D341Med (cell line): ENCODE measurements at regions not wholly inside any gene's neighbourhood (a gene's known extent, or its start where the extent isn't known, plus 50 kb on each side); places are given as distances from the start of the nearest gene placed in this dataset.

ENCODE experiments used
- DNase-seq: peaks from one replicate; pipeline ENCODE4 v3.0.0; 2012; ENCODE audit warnings: low spot score

DNA sequence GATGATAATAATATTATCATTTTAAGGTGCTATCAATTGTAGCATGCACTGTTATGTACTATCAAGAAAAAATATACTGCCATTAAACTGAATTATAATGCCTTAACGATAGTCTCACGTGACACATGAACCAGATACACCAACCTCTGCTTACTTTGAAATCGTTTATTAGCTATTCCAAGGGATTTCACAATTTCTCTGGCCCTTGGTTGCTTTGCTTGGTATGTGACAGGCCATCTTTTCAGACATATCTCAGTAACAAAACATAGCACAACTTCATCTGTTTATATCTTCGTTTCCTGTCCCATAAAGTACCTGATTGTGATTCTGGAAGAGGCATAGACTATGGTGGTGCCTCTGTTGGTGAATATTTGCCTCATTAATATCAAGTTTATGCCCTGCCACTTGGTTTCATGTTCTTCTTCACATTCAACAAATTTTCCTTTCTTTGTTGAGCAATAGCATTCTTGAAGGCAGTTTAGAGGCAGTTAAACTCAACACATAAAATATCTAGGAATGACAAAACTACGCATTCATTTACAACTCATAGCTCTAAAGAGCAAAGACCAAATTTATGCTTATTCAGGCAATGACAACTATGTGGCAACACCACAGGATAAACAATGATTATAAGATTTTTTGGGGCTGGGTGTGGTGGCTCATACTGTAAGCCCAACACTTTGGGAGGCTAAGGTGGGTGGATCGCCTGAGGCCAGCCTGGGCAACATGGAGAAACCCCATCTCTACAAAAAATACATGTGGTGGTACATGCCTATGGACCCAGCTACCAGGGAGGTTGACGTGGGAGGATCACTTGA, 84.3 kb downstream of the MCFD2 start:
- DNase-seq: no peak

DNA sequence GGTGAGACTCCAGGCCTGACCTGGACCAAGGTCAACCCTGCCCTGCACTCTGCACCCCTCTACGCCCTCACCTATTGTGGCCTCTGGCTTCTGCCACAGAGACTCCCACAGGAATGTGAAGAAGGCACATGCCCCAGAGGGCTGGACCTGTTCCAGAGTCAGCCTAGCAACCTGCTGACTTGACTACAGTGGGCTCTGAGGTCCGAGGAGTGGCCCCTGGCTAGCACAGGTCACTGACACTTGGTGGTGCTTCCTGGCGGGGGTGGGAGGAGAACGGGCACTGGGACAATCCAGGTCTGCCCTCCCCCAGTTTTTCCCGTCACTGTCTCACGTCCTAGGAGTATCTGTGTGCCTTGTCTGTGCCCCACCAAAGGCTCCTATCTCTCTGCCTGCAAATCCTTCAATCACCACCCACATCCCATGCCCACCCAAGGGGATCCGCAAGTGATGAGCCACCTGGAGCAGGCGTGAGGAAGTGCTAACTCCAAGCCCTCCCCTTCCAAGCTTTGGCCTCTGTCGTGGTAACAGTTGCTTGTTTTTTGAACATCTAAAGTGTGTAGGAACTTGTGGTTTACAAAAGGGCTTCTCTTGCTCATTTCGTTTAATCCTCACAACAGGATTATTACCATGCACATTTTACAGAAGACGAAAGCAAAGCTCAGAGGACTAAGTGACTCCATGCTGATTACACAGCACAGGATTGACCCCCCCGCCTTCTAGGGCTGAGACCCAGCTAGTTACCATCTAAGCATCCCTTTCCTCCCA, 86.2 kb downstream of the MCFD2 start:
- peak; percentile 4 for DNase-seq

DNA sequence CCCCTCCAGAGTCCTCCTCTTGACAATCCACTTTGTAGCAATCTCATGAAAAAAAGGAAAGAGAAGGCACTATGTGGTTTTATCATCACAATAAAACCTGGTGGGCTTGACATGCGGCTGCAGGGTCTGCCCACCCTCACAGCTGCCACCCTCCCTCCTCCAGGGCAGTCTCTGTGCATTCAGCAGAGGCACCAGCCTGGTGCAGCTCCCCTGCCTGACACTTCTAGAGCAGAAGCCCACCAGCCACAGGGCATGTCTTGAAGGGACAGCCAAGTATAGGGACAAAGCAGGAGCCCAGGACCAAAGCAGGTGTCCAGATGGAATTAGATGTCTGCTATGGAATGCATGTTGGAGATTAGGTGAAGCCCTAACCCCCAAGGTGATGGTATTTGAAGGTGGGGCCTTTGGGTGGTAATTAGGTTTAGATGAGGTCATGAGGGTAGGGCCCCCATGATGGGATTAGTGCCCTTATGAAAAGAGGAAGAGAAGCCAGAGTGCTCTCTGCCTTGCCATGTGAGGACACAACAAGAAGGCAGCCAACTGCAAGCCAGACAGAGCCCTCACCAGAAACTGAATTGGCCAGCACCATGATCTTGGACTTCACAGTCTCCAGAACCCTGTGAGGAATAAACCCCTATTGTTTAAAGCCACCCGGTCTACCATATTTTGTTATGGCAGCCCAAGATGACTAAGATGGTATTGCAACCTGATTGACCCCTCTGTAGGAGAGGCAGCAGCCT, 86.9 kb downstream of the MCFD2 start:
- peak; percentile 3 for DNase-seq

DNA sequence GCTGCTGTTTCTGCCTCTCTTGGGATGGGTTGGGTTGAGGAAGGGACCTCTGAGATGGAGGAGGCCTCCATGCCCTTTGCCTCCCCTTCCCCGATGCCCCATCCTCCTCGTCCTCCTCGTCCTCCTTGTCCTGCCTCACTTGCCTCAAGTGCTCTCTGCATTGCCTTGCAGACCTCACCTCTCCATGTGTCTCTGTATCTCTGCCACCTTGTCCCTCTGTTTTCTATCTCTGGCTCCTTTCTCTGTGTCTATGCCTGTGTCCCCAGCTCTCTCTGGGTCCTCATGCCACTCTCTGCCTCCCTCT, 87.5 kb downstream of the MCFD2 start:
- peak; percentile 4 for DNase-seq

DNA sequence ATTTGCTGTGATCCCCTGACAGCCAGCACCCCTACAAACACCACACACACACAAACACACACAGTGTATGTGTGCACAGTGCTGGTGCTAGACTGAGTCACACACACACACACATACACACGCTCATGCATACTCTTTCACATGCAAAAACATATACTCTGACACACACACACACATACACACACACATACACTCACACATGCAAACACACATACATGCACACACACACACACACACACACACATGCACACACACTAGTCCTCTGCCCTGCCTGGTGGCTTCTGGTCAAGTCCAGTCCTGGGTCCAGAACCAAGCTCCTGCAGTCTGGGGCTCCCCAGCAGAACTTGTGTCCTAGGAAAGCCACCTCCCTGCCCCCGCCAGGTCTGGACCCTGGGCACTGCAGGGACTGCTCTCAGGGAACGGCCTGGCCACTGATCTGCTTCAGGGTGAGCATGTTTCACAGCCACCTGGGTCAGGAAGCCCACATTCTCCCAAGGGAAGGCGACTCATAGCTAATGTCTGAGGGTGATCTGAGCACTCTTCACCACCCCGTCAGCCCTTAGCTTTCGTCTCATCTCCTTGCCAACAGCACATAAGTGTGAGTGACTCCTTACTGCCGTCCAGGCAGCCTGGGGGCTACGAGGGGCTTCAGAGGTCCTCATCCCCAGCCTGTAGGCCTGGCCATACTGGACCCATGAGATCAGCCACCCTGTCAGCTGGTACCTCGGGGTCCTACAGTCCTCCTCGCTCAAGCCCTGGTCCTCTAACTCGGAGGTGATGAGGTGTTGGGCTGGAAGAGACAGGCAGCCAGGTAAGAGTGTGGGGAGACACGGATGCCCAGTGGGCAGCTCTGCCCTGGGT, 88.1 kb downstream of the MCFD2 start:
- DNase-seq: peak; percentile 15

DNA sequence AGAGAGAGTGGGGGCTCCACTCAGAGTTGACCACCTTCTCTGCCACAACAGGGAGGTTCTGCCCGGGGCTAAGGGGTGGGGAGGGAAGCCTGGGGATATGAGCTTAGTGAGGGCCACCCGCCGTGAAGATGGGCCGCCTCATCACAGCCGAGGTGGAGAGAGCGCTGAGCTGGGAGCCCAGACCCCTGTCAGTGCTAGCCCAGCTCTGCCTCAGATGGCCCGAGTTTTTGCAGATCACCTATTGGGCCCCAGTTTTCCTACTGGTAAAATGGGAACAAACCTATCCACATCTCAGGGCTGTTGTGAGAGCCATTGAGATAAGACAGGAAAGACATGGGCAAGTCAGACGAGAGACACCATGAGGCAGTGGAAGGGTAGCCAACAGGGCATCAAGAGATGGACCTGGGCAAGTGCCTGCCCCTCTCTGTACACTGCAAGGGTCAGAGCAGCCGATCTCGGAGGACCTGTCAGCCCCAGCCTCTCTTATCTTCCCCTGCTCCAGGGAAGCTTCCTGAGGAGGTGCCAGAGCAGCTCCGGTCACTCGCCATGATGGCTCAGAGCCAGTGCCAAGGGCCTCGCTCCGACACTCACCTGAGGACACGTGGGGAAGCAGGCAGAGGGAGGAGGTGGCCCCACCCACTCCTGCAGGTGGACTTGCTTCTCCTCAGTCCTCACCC, 88.9 kb downstream of the MCFD2 start:
- DNase-seq: no peak

DNA sequence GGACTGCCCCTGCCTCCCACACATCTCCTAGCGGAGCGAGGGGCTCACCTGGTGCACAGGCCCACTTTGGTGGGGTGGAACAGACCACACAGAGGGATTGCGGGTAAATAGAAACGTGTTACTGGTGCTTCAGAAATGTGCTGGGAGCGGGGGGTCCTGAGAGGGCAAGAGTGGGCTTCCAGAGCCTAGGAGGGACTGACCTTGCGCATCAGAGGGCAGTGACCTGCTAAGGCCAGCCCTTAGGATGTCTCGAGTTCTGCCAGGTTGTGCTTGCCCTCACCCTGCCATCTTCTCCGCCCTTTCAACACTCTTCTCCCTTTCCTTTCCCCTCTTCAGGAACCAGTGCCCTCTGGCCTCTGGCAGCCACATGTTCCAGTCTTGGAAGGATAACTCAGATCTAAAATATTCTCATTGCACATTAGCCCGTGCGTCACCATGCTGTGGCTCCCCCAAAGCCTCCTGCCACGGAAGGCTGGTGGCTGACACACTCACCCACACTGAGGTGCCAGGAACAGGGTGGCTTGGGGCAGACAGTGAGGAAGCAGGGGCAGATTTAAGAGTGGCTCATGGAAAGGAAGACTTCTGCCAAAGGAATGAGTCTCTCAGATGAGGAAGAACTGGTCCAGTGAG, 89.6 kb downstream of the MCFD2 start:
- no peak for DNase-seq

DNA sequence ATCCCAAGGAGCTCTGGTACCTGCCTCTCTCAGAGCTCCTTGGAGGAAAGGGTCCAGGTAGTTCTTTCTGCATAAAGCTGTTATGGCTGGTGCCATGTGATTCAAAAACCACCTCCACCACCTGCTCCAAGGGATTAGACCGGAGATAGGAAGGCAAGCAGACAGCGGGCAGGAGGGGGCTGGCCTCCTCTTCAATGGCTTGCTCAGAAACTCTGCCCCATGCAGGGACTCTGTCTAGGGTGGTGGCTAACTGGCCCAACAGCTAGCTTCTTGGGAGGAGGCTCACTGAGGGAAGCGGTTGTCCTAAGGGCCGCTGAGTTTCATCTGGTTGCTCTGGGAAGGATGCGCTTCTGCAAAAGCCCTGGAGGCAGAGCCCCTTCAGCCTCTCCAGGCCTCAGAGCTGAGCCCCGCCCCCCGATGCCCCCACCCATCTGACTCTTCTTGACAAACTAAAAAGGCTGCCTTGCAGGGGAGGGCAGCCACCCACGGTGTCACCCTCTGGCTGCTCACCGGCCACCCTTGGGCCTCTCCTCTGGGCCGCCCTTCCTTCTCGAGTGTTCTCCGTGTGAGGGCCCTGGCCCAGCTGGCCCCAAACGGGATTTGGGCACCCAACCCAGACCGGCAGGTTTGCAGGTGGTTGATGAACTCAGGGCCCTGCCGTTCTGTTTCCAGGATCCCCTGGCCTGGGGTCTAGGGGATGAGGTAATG, 90.2 kb downstream of the MCFD2 start:
- DNase-seq: no peak

DNA sequence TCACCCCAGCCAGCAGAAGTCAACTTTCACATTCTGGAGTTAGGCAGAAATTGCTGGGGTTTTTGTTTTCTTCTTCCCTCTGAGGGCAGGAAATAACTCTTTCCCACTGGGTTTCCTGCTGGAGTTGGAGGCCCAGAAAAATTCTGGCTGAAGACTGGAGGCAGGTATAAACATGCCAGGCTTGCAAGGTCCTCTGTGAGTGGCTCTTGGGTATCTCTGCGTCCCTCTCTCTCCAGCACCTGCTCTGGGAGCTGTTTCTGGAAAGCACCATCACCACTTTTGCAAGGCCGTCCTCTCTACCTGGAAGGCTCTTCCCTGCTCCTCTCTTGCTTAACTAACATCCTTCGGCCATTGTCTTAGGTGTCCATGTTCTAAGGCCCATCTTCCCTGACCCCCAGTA, 91.0 kb downstream of the MCFD2 start:
- DNase-seq: no peak

DNA sequence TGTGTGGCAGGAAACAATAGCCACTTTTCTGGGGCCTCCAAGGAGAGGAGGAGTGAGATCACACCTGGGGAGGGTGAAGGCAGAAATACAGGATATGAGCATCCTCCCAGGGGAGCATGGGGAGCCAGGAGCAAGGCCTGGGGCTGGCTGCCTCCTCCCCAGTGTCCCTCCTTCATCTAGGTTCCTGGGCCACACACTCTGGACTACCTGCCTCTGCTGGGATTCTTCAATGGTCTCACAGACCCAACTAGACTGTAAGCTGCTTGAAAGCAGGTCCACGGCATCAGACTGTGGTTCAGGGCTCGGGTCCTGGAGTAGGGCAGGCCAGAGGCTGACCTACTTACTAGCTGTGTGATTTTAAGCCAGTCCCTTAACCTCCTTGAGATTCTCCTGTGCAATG, 94.0 kb downstream of the MCFD2 start:
- no peak for DNase-seq

DNA sequence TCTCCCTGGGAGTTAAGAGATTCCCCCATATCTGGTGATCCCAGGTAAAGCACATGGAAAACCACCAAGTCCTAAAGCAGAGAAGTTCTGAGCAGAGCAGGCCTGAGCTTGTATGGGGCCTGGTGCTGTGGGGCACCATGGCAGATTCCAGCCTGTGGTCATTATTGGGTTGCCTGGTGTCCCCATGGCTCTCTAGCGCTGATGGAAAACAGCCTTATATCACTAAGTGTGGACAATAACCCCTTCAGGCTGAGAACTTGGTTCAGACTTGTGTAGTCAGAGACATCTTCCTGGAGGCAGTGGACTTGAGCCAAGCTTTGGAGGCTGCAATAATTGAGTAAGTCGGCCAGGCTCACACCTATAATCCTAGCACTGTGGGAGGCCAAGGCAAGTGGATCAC, 96.8 kb downstream of the MCFD2 start:
- peak; percentile 3 for DNase-seq

DNA sequence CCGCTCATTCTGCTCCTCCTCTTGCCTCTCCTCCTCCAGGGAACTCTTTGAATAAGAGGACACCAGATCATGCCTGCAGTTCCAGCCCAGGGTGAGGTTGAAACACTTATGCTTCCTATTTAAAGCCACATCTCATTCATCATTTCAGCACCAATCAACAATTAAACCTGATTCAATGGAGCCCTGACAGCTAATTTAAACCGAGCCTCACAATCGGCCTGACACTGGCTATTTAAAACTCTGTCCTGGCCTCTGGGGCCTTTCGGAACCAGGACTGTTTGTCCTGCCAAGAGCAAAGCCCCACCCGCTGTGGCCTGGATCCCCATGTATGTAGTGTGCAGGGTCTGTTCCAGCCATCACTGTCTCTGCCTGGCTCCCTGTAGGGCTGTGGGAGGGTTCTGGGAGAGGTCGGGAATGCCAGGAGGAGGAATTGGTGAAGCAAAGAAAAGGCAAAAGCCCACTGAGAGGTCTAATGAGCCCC, 97.4 kb downstream of the MCFD2 start:
- peak; percentile 4 for DNase-seq

DNA sequence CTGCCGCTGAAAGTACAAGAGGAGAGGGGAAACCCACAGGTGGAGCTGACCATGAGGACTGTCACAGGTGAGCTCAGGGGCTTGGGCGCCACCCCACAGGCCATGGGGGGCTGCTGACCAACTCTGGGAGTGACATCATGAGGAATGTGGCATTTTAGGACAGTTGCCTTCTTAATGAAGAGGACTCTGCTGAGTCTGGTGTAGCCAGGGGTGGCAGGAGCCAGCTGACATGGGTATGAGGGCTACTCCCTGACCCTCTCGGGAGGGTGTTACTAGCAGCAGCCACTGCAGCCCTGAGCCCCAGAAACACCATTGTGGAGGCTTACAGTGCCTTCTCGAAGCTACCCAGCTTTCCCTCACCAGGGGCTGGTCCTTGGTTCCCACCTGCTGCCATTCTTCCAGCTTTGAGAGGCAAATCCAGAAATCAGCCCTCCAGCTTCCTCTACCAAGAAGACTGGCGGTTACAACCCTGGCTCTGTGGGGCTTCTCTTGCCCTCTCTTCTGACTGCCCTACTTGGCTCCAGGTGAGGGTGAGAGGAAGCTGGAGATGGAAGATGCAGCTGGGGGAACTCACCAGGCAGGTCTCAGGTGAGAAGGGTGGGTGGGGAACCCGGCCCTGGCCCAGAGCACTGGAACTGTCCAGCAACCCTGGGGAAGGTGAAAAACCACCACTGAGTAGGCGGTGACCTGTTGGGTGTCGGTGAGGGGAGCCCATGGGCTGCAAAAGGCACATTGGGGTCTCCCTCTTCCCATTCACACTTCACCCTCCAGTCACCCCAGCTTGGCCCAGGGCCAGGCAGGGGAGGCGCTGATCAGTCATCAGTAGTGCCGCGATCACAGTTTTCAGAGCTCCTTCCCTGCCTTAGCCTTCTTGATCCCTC, 98.5 kb downstream of the MCFD2 start:
- DNase-seq: peak; percentile 10

DNA sequence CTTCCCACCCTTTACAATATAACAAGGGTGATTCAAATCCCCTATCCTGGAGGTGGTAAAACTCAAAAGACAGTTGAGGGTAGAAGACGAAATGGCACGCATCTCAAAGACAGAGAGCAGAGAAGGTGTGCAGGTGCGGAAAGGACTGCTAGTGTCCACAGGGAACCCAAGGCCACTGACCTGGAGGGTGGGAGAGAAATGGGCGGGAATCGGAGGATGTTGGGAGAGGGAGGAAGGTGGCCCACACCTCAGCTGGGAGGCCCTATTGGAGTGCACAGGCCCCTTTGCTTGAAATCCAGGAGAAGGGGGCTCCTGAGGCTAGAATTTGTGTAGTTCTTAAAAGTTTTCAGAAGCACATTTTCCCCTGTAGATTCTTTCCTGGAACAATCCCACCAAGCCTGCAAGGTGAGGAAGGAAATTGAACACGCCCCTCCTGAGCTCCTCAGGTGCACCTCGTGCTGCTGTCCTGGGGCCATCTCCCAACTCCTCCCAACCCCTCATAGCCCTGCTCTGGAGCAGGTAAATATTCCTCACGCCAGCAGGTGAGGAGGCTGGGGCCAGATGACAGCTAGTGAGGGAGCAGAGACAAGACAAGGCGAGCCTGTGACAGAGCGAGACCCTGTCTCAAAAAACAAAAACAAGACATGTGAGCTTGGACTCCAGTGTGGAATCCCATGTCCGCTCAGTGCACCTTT, 99.3 kb downstream of the MCFD2 start:
- no peak for DNase-seq

DNA sequence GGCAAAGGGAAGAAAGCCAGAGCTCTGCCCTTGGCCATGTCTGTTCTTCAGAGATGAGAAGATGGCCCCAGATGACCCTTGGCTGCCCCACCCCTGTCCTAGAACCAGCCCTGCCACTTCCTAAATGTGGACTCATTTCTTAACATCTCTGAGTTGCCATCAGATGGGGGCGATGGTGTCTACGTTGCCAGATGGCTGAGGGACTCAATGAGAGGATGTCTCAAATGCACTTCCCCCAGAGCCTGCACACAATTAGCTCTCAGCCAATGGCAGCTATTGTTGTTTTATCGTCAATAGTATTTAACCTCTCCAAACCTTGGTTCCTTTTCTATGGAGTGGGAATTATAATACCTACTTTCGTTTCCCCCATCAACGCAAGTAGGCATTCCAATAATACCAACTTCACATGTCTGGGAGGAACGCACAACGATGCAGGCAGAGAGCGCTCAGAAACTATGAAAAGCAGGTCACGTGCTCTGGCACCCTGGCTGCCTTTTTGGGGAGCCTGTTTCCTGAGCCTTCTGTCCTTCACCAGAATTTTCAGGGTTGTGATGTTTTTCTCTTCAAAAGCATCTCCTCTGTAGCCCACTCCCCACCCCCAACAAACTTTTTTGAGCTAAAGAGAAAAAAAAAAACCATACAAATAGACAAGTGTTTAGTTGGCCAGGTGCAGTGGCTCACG, 100.3 kb downstream of the MCFD2 start:
- DNase-seq: no peak

DNA sequence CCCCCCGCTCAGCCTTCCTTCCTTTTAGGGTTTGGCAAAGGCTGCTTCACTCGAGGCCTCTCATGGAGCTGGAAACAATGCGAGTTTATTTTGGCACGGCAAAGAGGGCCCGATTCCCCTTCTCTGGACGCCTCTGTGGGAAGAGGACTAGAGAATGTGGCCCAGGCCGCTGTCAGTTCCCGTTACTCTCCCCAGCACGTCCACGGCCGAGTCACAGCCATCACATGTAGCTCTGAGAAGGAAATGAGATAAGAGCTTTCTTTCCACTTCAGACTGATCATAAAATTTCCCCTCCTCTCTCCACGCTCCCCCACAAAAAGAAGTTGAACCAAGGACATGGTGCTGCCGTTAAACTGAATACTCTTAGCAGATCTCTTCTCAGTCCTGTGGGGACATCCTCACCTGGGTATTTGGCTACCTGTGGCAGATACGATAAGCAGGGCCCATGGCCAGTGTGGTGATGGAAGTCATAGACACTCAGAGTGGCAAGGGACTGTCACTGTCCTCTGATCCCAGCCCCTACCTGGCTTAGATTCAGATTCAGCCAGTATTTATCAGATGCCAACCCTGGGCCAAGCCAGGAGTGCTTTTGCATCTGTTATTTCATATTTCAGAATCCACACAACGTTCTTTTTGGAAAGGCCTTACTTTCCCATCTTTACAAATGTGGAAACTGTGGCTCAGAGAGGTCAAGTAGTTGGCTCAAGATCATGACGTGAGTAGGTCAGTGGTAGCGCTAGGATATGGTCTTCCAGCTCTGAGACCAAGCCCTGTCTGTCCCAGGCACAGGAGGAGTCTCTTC, 101.2 kb downstream of the MCFD2 start:
- no peak for DNase-seq

DNA sequence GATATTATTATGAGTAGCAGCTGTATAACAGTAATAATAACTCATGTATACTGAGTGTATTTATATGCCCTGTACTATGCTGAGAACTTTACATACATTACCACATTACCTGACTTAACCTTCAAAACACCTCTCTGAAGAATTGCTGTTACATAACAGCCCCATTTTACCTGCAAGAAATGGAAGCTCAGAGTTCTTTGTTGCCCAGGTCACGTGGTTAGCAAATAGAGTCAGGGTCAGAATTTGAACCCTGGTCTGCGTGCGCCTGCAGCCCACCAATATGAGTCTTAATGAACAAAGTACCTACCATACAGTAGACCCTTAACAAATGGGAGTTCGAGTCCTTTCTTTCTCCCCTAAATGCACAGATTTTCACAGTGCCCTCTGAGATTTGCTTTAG, 101.9 kb downstream of the MCFD2 start:
- no peak for DNase-seq
